CD8-positive, alpha-beta memory T cell (primary cell): ENCODE measurements at regions not wholly inside any gene's neighbourhood (a gene's known extent, or its start where the extent isn't known, plus 50 kb on each side); places are given as distances from the start of the nearest gene placed in this dataset.
"Not testable (repeated sequence)": the region's sequence is repeated elsewhere in the genome, so short reads cannot be mapped to it uniquely, and the experiment has no call there.

Experiments used
- CTCF ChIA-PET: fragments of 350-600 bp; sonication (Branson Sonifier 250); formaldehyde crosslinking; loops from one replicate; lab custom pipeline; 2021; ENCODE audit warnings: antibody characterized with exemption; lab: Charles Lee
- POLR2A ChIA-PET: fragments of 350-600 bp; sonication (Branson Sonifier 250); formaldehyde crosslinking; loops from one replicate; lab custom pipeline; 2021; ENCODE audit warnings: antibody characterized with exemption; lab: Charles Lee
- DNase-seq, 5 donors: peaks; one replicate each; pipeline versions ENCODE4 v3.0.0 to v3.0.0-alpha.2; 2020 to 2022; ENCODE audit warnings: mixed read lengths in 1 of 5
- H3K27ac ChIP-seq: one replicate; pipeline ENCODE4 v1.7.0; 2013; ENCODE audit warnings: low read depth, mild to moderate bottlenecking, low read length, moderate library complexity
- H3K27me3 ChIP-seq: 2 replicates; pipeline ENCODE4 v1.7.0; 2013; ENCODE audit warnings: low read length, mild to moderate bottlenecking; ENCODE audit not compliant: insufficient read depth, poor library complexity, severe bottlenecking
- H3K36me3 ChIP-seq: 2 replicates; pipeline ENCODE4 v1.7.0; 2013; ENCODE audit warnings: mild to moderate bottlenecking, low read length, moderate library complexity; ENCODE audit not compliant: insufficient read depth
- H3K4me1 ChIP-seq: 2 replicates; pipeline ENCODE4 v1.7.0; 2013; ENCODE audit warnings: mild to moderate bottlenecking, low read length, moderate library complexity; ENCODE audit not compliant: insufficient read depth
- H3K4me3 ChIP-seq: 2 replicates; pipeline ENCODE4 v1.7.0; 2013; ENCODE audit warnings: mild to moderate bottlenecking, low read length
- H3K9me3 ChIP-seq: 2 replicates; pipeline ENCODE4 v1.7.0; 2013; ENCODE audit warnings: mild to moderate bottlenecking, low read length
- H3K27ac Mint-ChIP-seq, 8 donors: one replicate each; pipeline ENCODE4 v1.8.0; 2020 to 2021; ENCODE audit warnings: mixed read lengths in 8 of 8, mild to moderate bottlenecking in 6 of 8, inconsistent platforms in 3 of 8, moderate library complexity in 3 of 8
- H3K27me3 Mint-ChIP-seq, 2 donors: one replicate each; pipeline ENCODE4 v1.8.0; 2020 to 2021; ENCODE audit warnings: mixed read lengths in 2 of 2, mild to moderate bottlenecking in 1 of 2, moderate library complexity in 1 of 2
- H3K36me3 Mint-ChIP-seq, 3 donors: one replicate each; pipeline ENCODE4 v1.8.0; 2020 to 2021; ENCODE audit warnings: mixed read lengths in 3 of 3, inconsistent platforms in 1 of 3, mild to moderate bottlenecking in 1 of 3
- H3K4me1 Mint-ChIP-seq, 3 donors: one replicate each; pipeline ENCODE4 v1.8.0; 2020 to 2021; ENCODE audit warnings: mixed read lengths in 3 of 3, inconsistent platforms in 1 of 3, mild to moderate bottlenecking in 1 of 3
- H3K4me3 Mint-ChIP-seq, 7 donors: one replicate each; pipeline ENCODE4 v1.8.0; 2020 to 2021; ENCODE audit warnings: mixed read lengths in 7 of 7, mild to moderate bottlenecking in 6 of 7, moderate library complexity in 4 of 7, inconsistent platforms in 2 of 7
- H3K9me3 Mint-ChIP-seq, 5 donors: one replicate each; pipeline ENCODE4 v1.8.0; 2020 to 2022; ENCODE audit warnings: mixed read lengths in 5 of 5, mild to moderate bottlenecking in 3 of 5, moderate library complexity in 2 of 5, inconsistent platforms in 1 of 5

- H3K9me3 Mint-ChIP-seq: peaks cover 0 to 6% (median 0%) of the 10 kb centered on the region in 5 donors
- CTCF ChIA-PET: no interaction called here
- no peak overlapping the region for H3K4me3 ChIP-seq
- H3K27ac ChIP-seq: no peak overlapping the region
- DNase-seq: no peak
- no peaks in the 10 kb centered on the region for H3K4me1 Mint-ChIP-seq
- H3K36me3 Mint-ChIP-seq: no peaks in the 10 kb centered on the region
- no peaks in the 10 kb centered on the region for H3K36me3 ChIP-seq
- H3K4me3 Mint-ChIP-seq: no peak overlapping the region
- no peaks in the 10 kb centered on the region for H3K9me3 ChIP-seq
- no peaks in the 10 kb centered on the region for H3K27me3 ChIP-seq
- no peak overlapping the region for H3K27ac Mint-ChIP-seq
- POLR2A ChIA-PET: no interaction called here
- no peaks in the 10 kb centered on the region for H3K27me3 Mint-ChIP-seq
- H3K4me1 ChIP-seq: no peaks in the 10 kb centered on the region
These were observed 350.7 kb upstream of the LRRC3B start for GRCh38 chr3:26271848-26272247.

- ChIA-PET CTCF (no interaction called here), POLR2A (no interaction called here)
- Mint-ChIP-seq H3K4me1 (no peaks in the 10 kb centered on the region), H3K27ac (no peak overlapping the region), H3K27me3 (no peaks in the 10 kb centered on the region), H3K36me3 (no peaks in the 10 kb centered on the region), H3K4me3 (no peak overlapping the region), H3K9me3 (peaks cover 0 to 6% (median 1%) of the 10 kb centered on the region in 5 donors)
- Histone ChIP-seq H3K4me3 (no peak overlapping the region), H3K27ac (no peak overlapping the region), H3K36me3 (no peaks in the 10 kb centered on the region), H3K9me3 (no peaks in the 10 kb centered on the region), H3K4me1 (no peaks in the 10 kb centered on the region), H3K27me3 (no peaks in the 10 kb centered on the region)
- no peak for DNase-seq
These were observed 349.4 kb upstream of the LRRC3B start for GRCh38 chr3:26273196-26273595.

- Histone ChIP-seq H3K27me3 (no peaks in the 10 kb centered on the region), H3K36me3 (no peaks in the 10 kb centered on the region), H3K4me3 (no peak overlapping the region), H3K27ac (no peak overlapping the region), H3K9me3 (no peaks in the 10 kb centered on the region), H3K4me1 (no peaks in the 10 kb centered on the region)
- no peaks in the 10 kb centered on the region for H3K27me3 Mint-ChIP-seq
- POLR2A ChIA-PET: no interaction called here
- no peaks in the 10 kb centered on the region for H3K36me3 Mint-ChIP-seq
- CTCF ChIA-PET: no interaction called here
- no peak overlapping the region for H3K4me3 Mint-ChIP-seq
- no peak overlapping the region for H3K27ac Mint-ChIP-seq
- no peaks in the 10 kb centered on the region for H3K4me1 Mint-ChIP-seq
- H3K9me3 Mint-ChIP-seq: peaks cover 9 to 21% (median 16%) of the 10 kb centered on the region in 5 donors
- no peak for DNase-seq
These were observed 343.5 kb upstream of the LRRC3B start for GRCh38 chr3:26279091-26279490.

- H3K9me3 ChIP-seq: peaks cover 3% of the 10 kb centered on the region
- POLR2A ChIA-PET: no interaction called here
- H3K27ac Mint-ChIP-seq: no peak overlapping the region
- H3K36me3 Mint-ChIP-seq: no peaks in the 10 kb centered on the region
- no peak overlapping the region for H3K27ac ChIP-seq
- peaks cover 18 to 30% (median 28%) of the 10 kb centered on the region in 5 donors for H3K9me3 Mint-ChIP-seq
- no peak overlapping the region for H3K4me3 Mint-ChIP-seq
- H3K4me1 ChIP-seq: no peaks in the 10 kb centered on the region
- DNase-seq: no peak
- H3K27me3 Mint-ChIP-seq: no peaks in the 10 kb centered on the region
- H3K36me3 ChIP-seq: no peaks in the 10 kb centered on the region
- CTCF ChIA-PET: no interaction called here
- no peaks in the 10 kb centered on the region for H3K4me1 Mint-ChIP-seq
- H3K27me3 ChIP-seq: no peaks in the 10 kb centered on the region
- no peak overlapping the region for H3K4me3 ChIP-seq
These were observed 342.1 kb upstream of the LRRC3B start for GRCh38 chr3:26280517-26280916.

GRCh38 chr3:26281284-26281985 is 341.1 kb upstream of the LRRC3B start:
- H3K36me3 Mint-ChIP-seq: no peaks in the 10 kb centered on the region
- Histone ChIP-seq H3K27ac (no peak overlapping the region), H3K9me3 (peaks cover 4% of the 10 kb centered on the region), H3K36me3 (no peaks in the 10 kb centered on the region), H3K27me3 (no peaks in the 10 kb centered on the region), H3K4me3 (no peak overlapping the region), H3K4me1 (no peaks in the 10 kb centered on the region)
- POLR2A ChIA-PET: no interaction called here
- H3K27ac Mint-ChIP-seq: no peak overlapping the region
- CTCF ChIA-PET: no interaction called here
- no peak overlapping the region for H3K4me3 Mint-ChIP-seq
- peaks cover 24 to 33% (median 28%) of the 10 kb centered on the region in 5 donors for H3K9me3 Mint-ChIP-seq
- no peaks in the 10 kb centered on the region for H3K4me1 Mint-ChIP-seq
- DNase-seq: no peak
- no peaks in the 10 kb centered on the region for H3K27me3 Mint-ChIP-seq

GRCh38 chr3:26284503-26284902 is 338.1 kb upstream of the LRRC3B start:
- H3K36me3 Mint-ChIP-seq, POLR2A ChIA-PET, H3K9me3 ChIP-seq, CTCF ChIA-PET, H3K4me3 Mint-ChIP-seq, H3K27me3 ChIP-seq, H3K27me3 Mint-ChIP-seq, H3K36me3 ChIP-seq, DNase-seq, H3K27ac Mint-ChIP-seq, H3K4me1 Mint-ChIP-seq, H3K4me3 ChIP-seq, H3K4me1 ChIP-seq, H3K27ac ChIP-seq: not testable (repeated sequence)
- H3K9me3 Mint-ChIP-seq: peaks cover 24 to 36% (median 29%) of the 10 kb centered on the region in 5 donors

GRCh38 chr3:26291840-26292239 is 330.7 kb upstream of the LRRC3B start:
- DNase-seq: no peak
- no peaks in the 10 kb centered on the region for H3K36me3 Mint-ChIP-seq
- H3K4me1 ChIP-seq: no peaks in the 10 kb centered on the region
- H3K4me3 ChIP-seq: no peak overlapping the region
- H3K27me3 Mint-ChIP-seq: no peaks in the 10 kb centered on the region
- H3K9me3 Mint-ChIP-seq: peaks cover 0 to 6% (median 2%) of the 10 kb centered on the region in 5 donors
- H3K27me3 ChIP-seq: no peaks in the 10 kb centered on the region
- no peak overlapping the region for H3K4me3 Mint-ChIP-seq
- no peak overlapping the region for H3K27ac Mint-ChIP-seq
- no peaks in the 10 kb centered on the region for H3K4me1 Mint-ChIP-seq
- no peak overlapping the region for H3K27ac ChIP-seq
- CTCF ChIA-PET: no interaction called here
- H3K9me3 ChIP-seq: no peaks in the 10 kb centered on the region
- POLR2A ChIA-PET: no interaction called here
- H3K36me3 ChIP-seq: no peaks in the 10 kb centered on the region

GRCh38 chr3:26292780-26293179 is 329.8 kb upstream of the LRRC3B start:
- Mint-ChIP-seq H3K9me3 (peaks cover 0 to 6% (median 0%) of the 10 kb centered on the region in 5 donors), H3K4me1 (no peaks in the 10 kb centered on the region), H3K4me3 (no peak overlapping the region), H3K27ac (no peak overlapping the region), H3K36me3 (no peaks in the 10 kb centered on the region), H3K27me3 (no peaks in the 10 kb centered on the region)
- CTCF ChIA-PET: no interaction called here
- Histone ChIP-seq H3K4me3 (no peak overlapping the region), H3K27me3 (no peaks in the 10 kb centered on the region), H3K36me3 (no peaks in the 10 kb centered on the region), H3K4me1 (no peaks in the 10 kb centered on the region), H3K9me3 (no peaks in the 10 kb centered on the region), H3K27ac (no peak overlapping the region)
- no peak for DNase-seq
- POLR2A ChIA-PET: no interaction called here
